Motor neuron (in vitro differentiated cells): ENCODE measurements at regions not wholly inside any gene's neighbourhood (a gene's known extent, or its start where the extent isn't known, plus 50 kb on each side); places are given as distances from the start of the nearest gene placed in this dataset.
"Not testable (repeated sequence)": the region's sequence is repeated elsewhere in the genome, so short reads cannot be mapped to it uniquely, and the experiment has no call there.

Experiments used
- ATAC-seq, 8 experiments: fragments of 200-7000 bp; cut with Tn5 transposase; replicated peaks in 6 of 8; 2 replicates each; pipeline ENCODE4 v1.8.0; 2021; ENCODE audit warnings: mild to moderate bottlenecking in 8 of 8, moderate library complexity in 8 of 8
- H3K27ac ChIP-seq, 2 donors: fragments of 250-450 bp; sonication (Bioruptor Pico); 2 replicates each; pipeline ENCODE4 v1.9.0; 2021; ENCODE audit warnings: antibody characterized with exemption in 2 of 2, mild to moderate bottlenecking in 2 of 2, moderate library complexity in 1 of 2
- H3K4me1 ChIP-seq, 2 donors: fragments of 250-450 bp; sonication (Bioruptor Pico); replicated peaks in 1 of 2; 2 replicates each; pipeline ENCODE4 v1.6.1; 2021; ENCODE audit warnings: antibody characterized with exemption in 2 of 2, mild to moderate bottlenecking in 2 of 2, moderate library complexity in 1 of 2
- H3K4me3 ChIP-seq, 5 donors: fragments of 250-450 bp; sonication (Bioruptor Pico); 2 replicates each; pipeline ENCODE4 v1.9.0; 2021; ENCODE audit warnings: antibody characterized with exemption in 5 of 5, mild to moderate bottlenecking in 5 of 5, moderate library complexity in 4 of 5
- WGBS, 10 experiments: fragments of 450-650 bp; shearing (Covaris generic); methylation state at CpG; one replicate each; pipeline ENCODE4 v1.0.0; 2022; 5-methylcytosine and 5-hydroxymethylcytosine counted together
- in situ Hi-C, 9 experiments: fragments of 400-800 bp; cut with MboI; loops; one replicate each; pipeline ENCODE4 v1.15.0; 2021; ENCODE audit warnings: low sequenced_read_pairs in 9 of 9, low pct_unique_long_range_greater_than_20kb in 2 of 9; ENCODE audit not compliant: unreplicated experiment in 9 of 9

DNA sequence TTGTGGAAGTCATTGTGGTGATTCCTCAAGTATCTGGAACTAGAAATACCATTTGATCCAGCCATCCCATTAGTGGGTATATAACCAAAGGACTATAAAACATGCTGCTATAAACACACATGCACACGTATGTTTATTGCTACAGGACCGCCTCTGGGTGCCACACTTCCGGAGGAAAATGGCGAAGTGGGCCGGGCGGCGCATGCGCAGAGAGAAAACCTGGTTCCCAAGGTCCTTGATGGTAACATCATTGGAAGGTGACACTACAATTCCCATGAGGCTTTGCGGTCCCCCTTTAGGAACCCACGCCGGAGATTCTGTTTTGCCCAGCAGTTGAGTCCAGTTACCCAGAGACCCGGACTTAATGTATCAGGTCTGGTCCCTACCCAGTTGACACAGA, 640.4 kb downstream of the CWH43 start:
- H3K4me1 ChIP-seq, in situ Hi-C loops, H3K27ac ChIP-seq, ATAC-seq, H3K4me3 ChIP-seq: not testable (repeated sequence)
- WGBS, 10 experiments, result 53 to 67% (median 67%) methylated on average over 3 to 8 of the region's 12 CpGs; no CpG with 5 or more reads in 7 of the 10 experiments
